Heart right ventricle (tissue), 16 donors: ENCODE measurements at regions not wholly inside any gene's neighbourhood (a gene's known extent, or its start where the extent isn't known, plus 50 kb on each side); places are given as distances from the start of the nearest gene placed in this dataset.
"Not testable (repeated sequence)": the region's sequence is repeated elsewhere in the genome, so short reads cannot be mapped to it uniquely, and the experiment has no call there.

Experiments
- ATAC-seq, 8 donors: fragments of 200-7000 bp; cut with Tn5 transposase; one replicate each; pipeline ENCODE4 v1.9.1; 2020; ENCODE audit warnings: mild to moderate bottlenecking in 8 of 8, moderate library complexity in 8 of 8, moderate number of reproducible peaks in 1 of 8
- DNase-seq, 2 donors: peaks; one replicate each; pipeline ENCODE4 v3.0.0-alpha.2; 2020
- H3K27ac ChIP-seq, 10 donors: fragments of 200-600 bp; sonication (generic) in 2 of 10; one replicate each; pipeline versions ENCODE4 v1.5.0 to v1.8.0; 2020 to 2022; ENCODE audit warnings: mild to moderate bottlenecking in 3 of 10
- H3K27me3 ChIP-seq, 7 donors: fragments of 200-600 bp; one replicate each; pipeline ENCODE4 v1.8.0; 2021 to 2022; ENCODE audit warnings: mild to moderate bottlenecking in 2 of 7
- H3K36me3 ChIP-seq, 9 donors: fragments of 200-600 bp; sonication (generic) in 1 of 9; one replicate each; pipeline versions ENCODE4 v1.5.0 to v1.8.0; 2020 to 2022; ENCODE audit warnings: mild to moderate bottlenecking in 2 of 9
- H3K4me1 ChIP-seq, 9 donors: fragments of 200-600 bp; sonication (generic) in 1 of 9; one replicate each; pipeline versions ENCODE4 v1.5.0 to v1.8.0; 2020 to 2022; ENCODE audit warnings: mild to moderate bottlenecking in 4 of 9
- H3K4me3 ChIP-seq, 10 donors: fragments of 200-600 bp; sonication (generic) in 2 of 10; one replicate each; pipeline versions ENCODE4 v1.5.0 to v1.8.0; 2020 to 2022; ENCODE audit warnings: mild to moderate bottlenecking in 7 of 10, moderate library complexity in 2 of 10
- H3K9me3 ChIP-seq, 11 donors: fragments of 200-600 bp in 10 of 11; sonication (generic) in 2 of 11; one replicate each; pipeline versions ENCODE4 v1.5.0 to v1.8.0; 2013 to 2022; ENCODE audit warnings: mild to moderate bottlenecking in 2 of 11, control low read depth in 1 of 11, moderate library complexity in 1 of 11
- CTCF ChIP-seq, 9 donors: fragments of 200-600 bp; sonication (generic) in 2 of 9; IDR thresholded peaks; one replicate each; pipeline versions ENCODE4 v1.5.0 to v1.8.0; 2021 to 2022; ENCODE audit warnings: antibody characterized with exemption in 9 of 9, mild to moderate bottlenecking in 5 of 9, moderate library complexity in 1 of 9
- whole genome bisulfite sequencing, 2 donors: extraction: QIAGEN DNeasy Blood & Tissue Kit; methylation state at CpG; one replicate each; pipeline ENCODE4 v1.1.7; 2013; ENCODE audit warnings: inconsistent platforms in 1 of 2; 5-methylcytosine and 5-hydroxymethylcytosine counted together
- intact Hi-C, 10 donors: fragments of 100-400 bp; cut with DNase I; formaldehyde crosslinking; loops; one replicate each; pipeline versions ENCODE4 v1.11.1 to v1.14.2; 2022
- donor health status: Arrhythmogenic right ventricular cardiomyopathy.
- donor health status: ischemic (EF 13 %, LVEDD 7.1; RV severe dilation, severe dysfunction).
- donor health status: healthy with polysubstance abuse.
- donor health status: DM: no; HTN: yes; CAD: no.
- donor health status: DM: no; HTN: no; CAD: no.
- donor health status: ischemic (EF 25% LVEDD 6.9; RV normal size, moderate dysfunction).
- donor health status: ischemic (EF 25% LVEDD 5.7; RV mildly dilated, moderate dysfunction).
- donor health status: healthy.
- donor health status: DM: yes; HTN: yes; CAD: no.
- donor health status: Ischemic cardiomyopathy.
- donor health status: ischemic (EF 35%, LVEDD 5.7; RV mildly dilated, moderate dysfunction).
- donor health status: nonischemic (EF 11% LVEDD 7.7; RV severe dilation, severe dysfunction).
- donor health status: DM: yes; HTN: yes; CAD: no.
- donor health status: PGD.
- donor health status: ischemic (EF 29% LVEDD 5.4; RV normal size, mild dysfunction).
- donor health status: nonischemic (EF 23%, LVEDD 6.1; RV moderate dilation, normal function).

- Histone ChIP-seq H3K36me3 (no peaks in the 10 kb centered on the region), H3K27me3 (no peaks in the 10 kb centered on the region), H3K27ac (no peak overlapping the region), H3K4me1 (no peaks in the 10 kb centered on the region), H3K9me3 (peaks cover 0 to 26% (median 3%) of the 10 kb centered on the region in 11 donors), H3K4me3 (no peak overlapping the region)
- ATAC-seq (no peak), DNase-seq (no peak)
- intact Hi-C loops = no loop called here
- TF ChIP-seq CTCF (IDR thresholded peaks at IDR 0.05) = no peak
- 78 to 87% methylated on average over 2 of the region's 2 CpGs for WGBS, 2 donors
These were observed 1109.2 kb downstream of the GATA3 start for GRCh38 chr10:9163699-9164098.

- Histone ChIP-seq H3K36me3 (no peaks in the 10 kb centered on the region), H3K4me1 (no peaks in the 10 kb centered on the region), H3K4me3 (no peak overlapping the region), H3K9me3 (peaks cover 0 to 13% (median 0%) of the 10 kb centered on the region in 11 donors), H3K27ac (no peak overlapping the region), H3K27me3 (peaks cover 0 to 5% (median 0%) of the 10 kb centered on the region in 7 donors)
- no peak for TF ChIP-seq CTCF (IDR thresholded peaks at IDR 0.05)
- intact Hi-C loops = no loop called here
- DNase-seq (no peak), ATAC-seq (no peak)
- 71 to 74% methylated on average over 4 of the region's 4 CpGs for WGBS, 2 donors
These were observed 1112.3 kb downstream of the GATA3 start for GRCh38 chr10:9166770-9167169.

- no peak for ATAC-seq
- H3K4me1 ChIP-seq = no peaks in the 10 kb centered on the region
- H3K27me3 ChIP-seq = peaks cover 0 to 7% (median 0%) of the 10 kb centered on the region in 7 donors
- H3K4me3 ChIP-seq = no peak overlapping the region
- H3K27ac ChIP-seq = no peak overlapping the region
- no peak for DNase-seq
- 93 to 100% methylated on average over 1 of the region's 1 CpG for WGBS, 2 donors
- no peaks in the 10 kb centered on the region for H3K36me3 ChIP-seq
- intact Hi-C loops = no loop called here
- TF ChIP-seq CTCF (IDR thresholded peaks at IDR 0.05) = no peak
- H3K9me3 ChIP-seq = peaks cover 0 to 7% (median 0%) of the 10 kb centered on the region in 11 donors
These were observed 1117.8 kb downstream of the GATA3 start for GRCh38 chr10:9172276-9172675.

- Histone ChIP-seq H3K27ac (no peak overlapping the region), H3K9me3 (peaks cover 0 to 7% (median 0%) of the 10 kb centered on the region in 11 donors), H3K27me3 (peaks cover 0 to 9% (median 0%) of the 10 kb centered on the region in 7 donors), H3K36me3 (no peaks in the 10 kb centered on the region), H3K4me3 (no peak overlapping the region), H3K4me1 (no peaks in the 10 kb centered on the region)
- DNase-seq (no peak), ATAC-seq (no peak)
- intact Hi-C loops = no loop called here
- no peak for TF ChIP-seq CTCF (IDR thresholded peaks at IDR 0.05)
These were observed 1120.7 kb downstream of the GATA3 start for GRCh38 chr10:9175200-9175599.

GRCh38 chr10:9183197-9183880 lies 1128.9 kb downstream of the GATA3 start:
- ATAC-seq, H3K4me1 ChIP-seq, H3K36me3 ChIP-seq, H3K4me3 ChIP-seq, intact Hi-C loops, H3K27me3 ChIP-seq, H3K9me3 ChIP-seq, DNase-seq, H3K27ac ChIP-seq: not testable (repeated sequence)
- WGBS, 2 donors = 93 to 96% methylated on average over 41 to 48 of the region's 48 CpGs
